WTC11 (cell line): ENCODE measurements at regions not wholly inside any gene's neighbourhood (a gene's known extent, or its start where the extent isn't known, plus 50 kb on each side); places are given as distances from the start of the nearest gene placed in this dataset.

Experiments
- CBFB ChIP-seq: sonication (generic); formaldehyde crosslinking; IDR thresholded peaks from 2 replicates; pipeline ENCODE4 v1.8.1; 2022; ENCODE audit warnings: mild to moderate bottlenecking, low read depth, missing genetic modification reagents
- CDX4 ChIP-seq: fragments of 250-450 bp; sonication (Bioruptor Pico); IDR thresholded peaks from 2 replicates; pipeline ENCODE4 v1.9.0; 2021; ENCODE audit warnings: moderate library complexity, mild to moderate bottlenecking, inconsistent platforms, borderline replicate concordance
- E2F4 ChIP-seq: sonication (generic); formaldehyde crosslinking; IDR thresholded peaks from 2 replicates; pipeline ENCODE4 v1.8.1; 2022; ENCODE audit warnings: low read depth, mild to moderate bottlenecking, moderate library complexity, missing genetic modification reagents, borderline replicate concordance
- EMX1 ChIP-seq: fragments of 250-450 bp; sonication (Bioruptor Pico); IDR thresholded peaks from 2 replicates; pipeline ENCODE4 v1.8.0; 2021; ENCODE audit warnings: mild to moderate bottlenecking
- MLX ChIP-seq: sonication (generic); formaldehyde crosslinking; IDR thresholded peaks from 2 replicates; pipeline ENCODE4 v1.8.1; 2023; ENCODE audit warnings: mild to moderate bottlenecking, missing genetic modification reagents, moderate library complexity
- MXD4 ChIP-seq: fragments of 250-450 bp; sonication (Bioruptor Pico); IDR thresholded peaks from 2 replicates; pipeline ENCODE4 v1.8.0; 2021; ENCODE audit warnings: mild to moderate bottlenecking, moderate library complexity, borderline replicate concordance
- NFE2L1 ChIP-seq: sonication (generic); formaldehyde crosslinking; IDR thresholded peaks from 2 replicates; pipeline ENCODE4 v1.8.1; 2023; ENCODE audit warnings: missing genetic modification reagents
- NFYB ChIP-seq: sonication (generic); formaldehyde crosslinking; conservative IDR thresholded peaks from 2 replicates; pipeline ENCODE4 v1.8.0; 2022; ENCODE audit warnings: low read depth, missing genetic modification reagents
- NR1H2 ChIP-seq: sonication (generic); formaldehyde crosslinking; IDR thresholded peaks from 2 replicates; pipeline ENCODE4 v1.9.0; 2021; ENCODE audit warnings: mild to moderate bottlenecking, moderate library complexity, missing genetic modification reagents
- OVOL2 ChIP-seq: fragments of 250-450 bp; sonication (Bioruptor Pico); IDR thresholded peaks from 2 replicates; pipeline ENCODE4 v1.9.0; 2021; ENCODE audit warnings: mild to moderate bottlenecking, borderline replicate concordance
- SMAD4 ChIP-seq: sonication (generic); formaldehyde crosslinking; IDR thresholded peaks from 2 replicates; pipeline ENCODE4 v1.8.0; 2022; ENCODE audit warnings: mild to moderate bottlenecking, missing genetic modification reagents
- USF2 ChIP-seq: sonication (generic); formaldehyde crosslinking; IDR thresholded peaks from 2 replicates; pipeline ENCODE4 v1.8.1; 2023; ENCODE audit warnings: mild to moderate bottlenecking, missing genetic modification reagents, moderate library complexity
- ZBTB43 ChIP-seq: sonication (generic); formaldehyde crosslinking; IDR thresholded peaks from 2 replicates; pipeline ENCODE4 v1.8.1; 2023; ENCODE audit warnings: mild to moderate bottlenecking, missing genetic modification reagents
- ZNF281 ChIP-seq: sonication (generic); formaldehyde crosslinking; IDR thresholded peaks from 2 replicates; pipeline ENCODE4 v1.8.0; 2023; ENCODE audit warnings: mild to moderate bottlenecking, missing genetic modification reagents
- ZNF671 ChIP-seq: fragments of 250-450 bp; sonication (Bioruptor Pico); IDR thresholded peaks from 2 replicates; pipeline ENCODE4 v1.8.0; 2021; ENCODE audit warnings: mild to moderate bottlenecking
- ZSCAN18 ChIP-seq: fragments of 250-450 bp; sonication (Bioruptor Pico); IDR thresholded peaks from 2 replicates; pipeline ENCODE4 v2.1.2; 2022; ENCODE audit warnings: mild to moderate bottlenecking, moderate library complexity

GRCh38 chr16:31713071-31713944 is 160.3 kb upstream of the ZNF267 start (continued):
- TF ChIP-seq ZSCAN18 (no peak), NFYB (CRISPR knock-in tag) (peak; percentile 78), MLX (no peak), E2F4 (CRISPR knock-in tag) (no peak), NFE2L1 (CRISPR knock-in tag) (no peak), ZNF671 (CRISPR knock-in tag) (no peak), MXD4 (CRISPR knock-in tag) (no peak), EMX1 (CRISPR knock-in tag) (peak; percentile 66; the same call in 1 of the 2 replicates), SMAD4 (CRISPR knock-in tag) (no peak), CBFB (CRISPR knock-in tag) (no peak), NR1H2 (CRISPR knock-in tag) (no peak), USF2 (CRISPR knock-in tag) (no peak), ZNF281 (peak; percentile 48; the same call in 1 of the 2 replicates), OVOL2 (CRISPR knock-in tag) (no peak), CDX4 (CRISPR knock-in tag) (no peak), ZBTB43 (CRISPR knock-in tag) (no peak)
